ENCODE measurements at regions not wholly inside any gene's neighbourhood (a gene's known extent, or its start where the extent isn't known, plus 50 kb on each side); places are given as distances from the start of the nearest gene placed in this dataset.

DNA sequence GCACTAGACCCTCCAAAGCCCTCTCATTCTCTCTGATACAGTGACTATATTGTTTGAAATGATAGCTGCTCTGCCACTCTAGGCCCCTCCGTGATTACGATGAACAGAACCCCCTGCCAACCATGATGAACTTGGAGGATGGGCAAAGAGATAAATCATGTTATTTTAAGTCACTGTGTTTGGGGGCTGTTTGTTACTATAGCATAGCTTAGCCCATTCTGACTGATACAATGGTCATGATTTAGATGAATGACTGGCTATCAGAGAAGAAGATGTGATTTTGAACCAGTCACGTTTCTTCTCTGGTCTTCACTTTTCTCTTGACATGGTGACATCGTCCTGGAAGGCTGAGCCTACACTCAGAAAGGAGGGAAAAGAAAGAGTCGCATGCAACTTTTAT is 95.4 kb upstream of the HABP2 start:
- Histone ChIP-seq H4K20me1 (ENCODE audit: insufficient read depth) (no peaks in the 10 kb centered on the region), H3K27me3 (ENCODE audit: insufficient read depth) (no peaks in the 10 kb centered on the region), H3K4me2 (no peak overlapping the region), H2AFZ (ENCODE audit: low read depth) (no peak overlapping the region), H3F3A (replicated peaks; ENCODE audit: insufficient read depth) (no peaks in the 10 kb centered on the region), H3K27ac (ENCODE audit: low read depth in 2 of 2, low read length in 1 of 2) (no peak overlapping the region), H3K9me3 (no peaks in the 10 kb centered on the region), H3K9me2 (no peaks in the 10 kb centered on the region), H3K36me3 (replicated peaks in 1 of 2; ENCODE audit: control insufficient read depth in 1 of 2, insufficient read depth in 2 of 2, low read length in 1 of 2) (no peaks in the 10 kb centered on the region), H3K9ac (no peak overlapping the region), H3K4me3 (ENCODE audit: low read depth in 2 of 2, low read length in 1 of 2) (no peak overlapping the region), H3K4me1 (ENCODE audit: control insufficient read depth in 1 of 2, insufficient read depth in 2 of 2, low read depth in 1 of 2, low read length in 1 of 2) (peaks cover 0 to 6% of the 10 kb centered on the region in 2 experiments; a peak in 2 of 4 replicates), H3K79me2 (ENCODE audit: insufficient read depth) (no peaks in the 10 kb centered on the region)
- DNase-seq = no peak
- CTCF ChIA-PET = no interaction called here
- TF ChIP-seq TEAD4 (IDR thresholded peaks at IDR 0.05; ENCODE audit: borderline replicate concordance, insufficient read depth) (no peak), RXRA (IDR thresholded peaks at IDR 0.05; ENCODE audit: borderline replicate concordance, low read depth) (no peak), FOSL2 (IDR thresholded peaks at IDR 0.05; ENCODE audit: borderline replicate concordance, low read depth) (no peak), GABPA (IDR thresholded peaks at IDR 0.05; ENCODE audit: low read depth) (no peak), TCF12 (IDR thresholded peaks at IDR 0.05) (no peak), JUND (IDR thresholded peaks at IDR 0.05) (no peak), CHD2 (IDR thresholded peaks at IDR 0.05; ENCODE audit: low read length, partially characterized antibody) (no peak), POLR2AphosphoS5 (IDR thresholded peaks at IDR 0.05; ENCODE audit: low read depth, low read length) (no peak), MEF2A (IDR thresholded peaks at IDR 0.05; ENCODE audit: borderline replicate concordance, low read depth) (no peak), TAF1 (IDR thresholded peaks at IDR 0.05; ENCODE audit: borderline replicate concordance, low read depth, low read length) (no peak), NFIC (IDR thresholded peaks at IDR 0.05; ENCODE audit: borderline replicate concordance) (no peak), YY1 (IDR thresholded peaks at IDR 0.05; ENCODE audit: low read depth) (no peak)
- TF ChIP-seq, protein P1, sequence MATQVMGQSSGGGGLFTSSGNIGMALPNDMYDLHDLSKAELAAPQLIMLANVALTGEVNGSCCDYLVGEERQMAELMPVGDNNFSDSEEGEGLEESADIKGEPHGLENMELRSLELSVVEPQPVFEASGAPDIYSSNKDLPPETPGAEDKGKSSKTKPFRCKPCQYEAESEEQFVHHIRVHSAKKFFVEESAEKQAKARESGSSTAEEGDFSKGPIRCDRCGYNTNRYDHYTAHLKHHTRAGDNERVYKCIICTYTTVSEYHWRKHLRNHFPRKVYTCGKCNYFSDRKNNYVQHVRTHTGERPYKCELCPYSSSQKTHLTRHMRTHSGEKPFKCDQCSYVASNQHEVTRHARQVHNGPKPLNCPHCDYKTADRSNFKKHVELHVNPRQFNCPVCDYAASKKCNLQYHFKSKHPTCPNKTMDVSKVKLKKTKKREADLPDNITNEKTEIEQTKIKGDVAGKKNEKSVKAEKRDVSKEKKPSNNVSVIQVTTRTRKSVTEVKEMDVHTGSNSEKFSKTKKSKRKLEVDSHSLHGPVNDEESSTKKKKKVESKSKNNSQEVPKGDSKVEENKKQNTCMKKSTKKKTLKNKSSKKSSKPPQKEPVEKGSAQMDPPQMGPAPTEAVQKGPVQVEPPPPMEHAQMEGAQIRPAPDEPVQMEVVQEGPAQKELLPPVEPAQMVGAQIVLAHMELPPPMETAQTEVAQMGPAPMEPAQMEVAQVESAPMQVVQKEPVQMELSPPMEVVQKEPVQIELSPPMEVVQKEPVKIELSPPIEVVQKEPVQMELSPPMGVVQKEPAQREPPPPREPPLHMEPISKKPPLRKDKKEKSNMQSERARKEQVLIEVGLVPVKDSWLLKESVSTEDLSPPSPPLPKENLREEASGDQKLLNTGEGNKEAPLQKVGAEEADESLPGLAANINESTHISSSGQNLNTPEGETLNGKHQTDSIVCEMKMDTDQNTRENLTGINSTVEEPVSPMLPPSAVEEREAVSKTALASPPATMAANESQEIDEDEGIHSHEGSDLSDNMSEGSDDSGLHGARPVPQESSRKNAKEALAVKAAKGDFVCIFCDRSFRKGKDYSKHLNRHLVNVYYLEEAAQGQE (IDR thresholded peaks at IDR 0.05; ENCODE audit: low read depth, low read length) = no peak
- TF ChIP-seq, protein P2, sequence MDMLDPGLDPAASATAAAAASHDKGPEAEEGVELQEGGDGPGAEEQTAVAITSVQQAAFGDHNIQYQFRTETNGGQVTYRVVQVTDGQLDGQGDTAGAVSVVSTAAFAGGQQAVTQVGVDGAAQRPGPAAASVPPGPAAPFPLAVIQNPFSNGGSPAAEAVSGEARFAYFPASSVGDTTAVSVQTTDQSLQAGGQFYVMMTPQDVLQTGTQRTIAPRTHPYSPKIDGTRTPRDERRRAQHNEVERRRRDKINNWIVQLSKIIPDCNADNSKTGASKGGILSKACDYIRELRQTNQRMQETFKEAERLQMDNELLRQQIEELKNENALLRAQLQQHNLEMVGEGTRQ (IDR thresholded peaks at IDR 0.05; ENCODE audit: borderline replicate concordance, low read depth, low read length) = no peak
- POLR2A ChIA-PET = no interaction called here
- 45% methylated on average over 5 of the region's 5 CpGs for whole genome bisulfite sequencing (ENCODE audit: low lambda C conversion rate)

DNA sequence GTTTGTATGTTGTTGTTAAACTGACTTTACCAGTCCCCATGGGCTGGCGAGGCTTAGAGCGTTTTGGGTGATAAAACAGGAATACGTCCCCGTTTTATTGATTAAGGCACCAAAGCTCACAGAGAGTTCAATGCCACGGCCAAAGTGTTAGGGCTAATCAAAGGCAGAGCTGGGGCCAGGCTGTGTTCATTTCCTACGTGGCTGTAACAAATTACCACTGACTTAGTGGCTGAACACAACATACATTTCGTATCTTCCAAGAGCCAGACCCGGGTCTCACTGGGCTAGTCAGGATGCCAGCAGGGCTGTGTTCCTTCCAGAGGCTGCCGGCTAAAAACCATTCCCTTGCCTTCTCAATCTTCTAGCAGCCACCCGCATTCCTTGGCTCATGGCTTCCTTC is 94.4 kb upstream of the HABP2 start:
- no peak overlapping the region for H3K27ac ChIP-seq (ENCODE audit: low read depth in 2 of 2, low read length in 1 of 2)
- POLR2A ChIA-PET = no interaction called here
- H4K20me1 ChIP-seq (ENCODE audit: insufficient read depth) = no peaks in the 10 kb centered on the region
- H3K9me3 ChIP-seq = no peaks in the 10 kb centered on the region
- no peak overlapping the region for H3K4me3 ChIP-seq (ENCODE audit: low read depth in 2 of 2, low read length in 1 of 2)
- 63% methylated on average over 10 of the region's 10 CpGs for WGBS (ENCODE audit: low lambda C conversion rate)
- H3K36me3 ChIP-seq (replicated peaks in 1 of 2; ENCODE audit: control insufficient read depth in 1 of 2, insufficient read depth in 2 of 2, low read length in 1 of 2) = no peaks in the 10 kb centered on the region
- TF ChIP-seq EZH2phosphoT487 (IDR thresholded peaks at IDR 0.05; ENCODE audit: borderline replicate concordance, low read depth) = no peak
- TF ChIP-seq, protein P2 (IDR thresholded peaks at IDR 0.05; ENCODE audit: borderline replicate concordance, low read depth, low read length) = no peak
- no peaks in the 10 kb centered on the region for H3F3A ChIP-seq (replicated peaks; ENCODE audit: insufficient read depth)
- no peak overlapping the region for H2AFZ ChIP-seq (ENCODE audit: low read depth)
- H3K27me3 ChIP-seq (ENCODE audit: insufficient read depth) = no peaks in the 10 kb centered on the region
- no peaks in the 10 kb centered on the region for H3K9me2 ChIP-seq
- no peak overlapping the region for H3K4me2 ChIP-seq
- H3K4me1 ChIP-seq (ENCODE audit: control insufficient read depth in 1 of 2, insufficient read depth in 2 of 2, low read depth in 1 of 2, low read length in 1 of 2) = peaks cover 0 to 13% of the 10 kb centered on the region in 2 experiments; a peak in 2 of 4 replicates
- CTCF ChIA-PET = no interaction called here
- no peak overlapping the region for H3K9ac ChIP-seq
- H3K79me2 ChIP-seq (ENCODE audit: insufficient read depth) = no peaks in the 10 kb centered on the region
- no peak for DNase-seq
